Spleen (tissue), 11 donors: ENCODE measurements at regions not wholly inside any gene's neighbourhood (a gene's known extent, or its start where the extent isn't known, plus 50 kb on each side); places are given as distances from the start of the nearest gene placed in this dataset.

ENCODE experiments used
- DNase-seq: peaks from one replicate; pipeline ENCODE4 v3.0.0-alpha.2; 2020
- H3K27ac ChIP-seq, 8 donors: fragments of 200-600 bp; sonication (generic) in 7 of 8; 1 replicate in 4 of 8; 2 replicates in 4 of 8; pipeline versions ENCODE4 v1.5.0 to v1.8.0; 2016 to 2021; ENCODE audit warnings: inconsistent platforms in 4 of 8, mild to moderate bottlenecking in 4 of 8, moderate library complexity in 1 of 8
- H3K27me3 ChIP-seq, 7 donors: fragments of 200-600 bp; sonication (generic) in 6 of 7; replicated peaks in 1 of 7; 1 replicate in 4 of 7; 2 replicates in 3 of 7; pipeline versions ENCODE4 v1.5.0 to v1.8.0; 2016 to 2021; ENCODE audit warnings: inconsistent platforms in 3 of 7, mild to moderate bottlenecking in 1 of 7
- H3K36me3 ChIP-seq, 6 donors: fragments of 200-600 bp; sonication (generic) in 5 of 6; 1 replicate in 4 of 6; 2 replicates in 2 of 6; pipeline versions ENCODE4 v1.5.0 to v1.8.0; 2016 to 2021; ENCODE audit warnings: inconsistent platforms in 2 of 6
- H3K4me1 ChIP-seq, 6 donors: fragments of 200-600 bp; sonication (generic) in 5 of 6; 1 replicate in 3 of 6; 2 replicates in 3 of 6; pipeline versions ENCODE4 v1.5.0 to v1.8.0; 2016 to 2021; ENCODE audit warnings: inconsistent platforms in 3 of 6
- H3K4me3 ChIP-seq, 8 donors: fragments of 200-600 bp; sonication (generic) in 7 of 8; 1 replicate in 4 of 8; 2 replicates in 4 of 8; pipeline versions ENCODE4 v1.5.0 to v1.8.0; 2016 to 2021; ENCODE audit warnings: inconsistent platforms in 4 of 8, mild to moderate bottlenecking in 4 of 8, moderate library complexity in 2 of 8
- H3K9me3 ChIP-seq, 8 donors: fragments of 200-600 bp; sonication (generic) in 7 of 8; 1 replicate in 4 of 8; 2 replicates in 4 of 8; pipeline versions ENCODE4 v1.5.0 to v1.8.0; 2016 to 2021; ENCODE audit warnings: inconsistent platforms in 4 of 8
- POLR2A ChIP-seq, 3 donors: fragments of 450-650 bp; IDR thresholded peaks; one replicate each; pipeline ENCODE4 v1.5.1; 2017; ENCODE audit warnings: antibody characterized with exemption in 3 of 3, mild to moderate bottlenecking in 1 of 3
- POLR2AphosphoS5 ChIP-seq, 3 donors: sonication (generic); formaldehyde crosslinking; IDR thresholded peaks; one replicate each; pipeline ENCODE4 v1.5.1; 2017; ENCODE audit warnings: antibody characterized with exemption in 3 of 3
- WGBS, 5 donors: extraction: QIAGEN DNeasy Blood & Tissue Kit in 3 of 5; methylation state at CpG; one replicate each; pipeline versions ENCODE4 v1.1.5 to v1.1.7; 2013 to 2018; 5-methylcytosine and 5-hydroxymethylcytosine counted together
- intact Hi-C: fragments of 100-400 bp; cut with DNase I; formaldehyde crosslinking; loops from one replicate; pipeline ENCODE4 v1.15.0; 2023; ENCODE audit warnings: low total_unique reads
- TF ChIP-seq, protein P1 (sequence below), 11 experiments: fragments of 200-600 bp in 7 of 11; fragments of 450-650 bp in 4 of 11; sonication (generic) in 4 of 11; IDR thresholded peaks in 8 of 11; conservative IDR thresholded peaks in 3 of 11; 1 replicate in 7 of 11; 2 replicates in 4 of 11; pipeline versions ENCODE4 v1.4.0 to v1.8.0; 2016 to 2021; ENCODE audit warnings: antibody characterized with exemption in 11 of 11, inconsistent platforms in 4 of 11, mild to moderate bottlenecking in 1 of 11
- donor health status: healthy with polysubstance abuse.
- donor health status: DM: no; HTN: no; CAD: no; lungs with moderate emphysema.
- donor health status: DM: no; HTN: no; CAD: no.
- donor health status: Bipolar disorder and iron deficiency.
- donor health status: healthy.
- donor health status: DM: no; HTN: no; CAD: no.
- donor health status: DM: yes; HTN: yes; CAD: no.

GRCh38 chr2:107068069-107068916, 182.3 kb upstream of the ST6GAL2 start:
- WGBS, 5 donors: 80 to 85% (median 82%) methylated on average over 11 of the region's 11 CpGs
- Histone ChIP-seq H3K27ac (no peak overlapping the region), H3K4me1 (no peaks in the 10 kb centered on the region), H3K36me3 (no peaks in the 10 kb centered on the region), H3K27me3 (no peaks in the 10 kb centered on the region), H3K9me3 (no peaks in the 10 kb centered on the region), H3K4me3 (no peak overlapping the region)
- TF ChIP-seq POLR2AphosphoS5 (IDR thresholded peaks at IDR 0.05) (no peak), POLR2A (IDR thresholded peaks at IDR 0.05) (no peak)
- TF ChIP-seq, protein P1, sequence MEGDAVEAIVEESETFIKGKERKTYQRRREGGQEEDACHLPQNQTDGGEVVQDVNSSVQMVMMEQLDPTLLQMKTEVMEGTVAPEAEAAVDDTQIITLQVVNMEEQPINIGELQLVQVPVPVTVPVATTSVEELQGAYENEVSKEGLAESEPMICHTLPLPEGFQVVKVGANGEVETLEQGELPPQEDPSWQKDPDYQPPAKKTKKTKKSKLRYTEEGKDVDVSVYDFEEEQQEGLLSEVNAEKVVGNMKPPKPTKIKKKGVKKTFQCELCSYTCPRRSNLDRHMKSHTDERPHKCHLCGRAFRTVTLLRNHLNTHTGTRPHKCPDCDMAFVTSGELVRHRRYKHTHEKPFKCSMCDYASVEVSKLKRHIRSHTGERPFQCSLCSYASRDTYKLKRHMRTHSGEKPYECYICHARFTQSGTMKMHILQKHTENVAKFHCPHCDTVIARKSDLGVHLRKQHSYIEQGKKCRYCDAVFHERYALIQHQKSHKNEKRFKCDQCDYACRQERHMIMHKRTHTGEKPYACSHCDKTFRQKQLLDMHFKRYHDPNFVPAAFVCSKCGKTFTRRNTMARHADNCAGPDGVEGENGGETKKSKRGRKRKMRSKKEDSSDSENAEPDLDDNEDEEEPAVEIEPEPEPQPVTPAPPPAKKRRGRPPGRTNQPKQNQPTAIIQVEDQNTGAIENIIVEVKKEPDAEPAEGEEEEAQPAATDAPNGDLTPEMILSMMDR (IDR thresholded peaks at IDR 0.05 in 8 of 11, conservative IDR thresholded peaks at IDR 0.05 in 3 of 11): no peak
- intact Hi-C loops: no loop called here
- no peak for DNase-seq

DNA sequence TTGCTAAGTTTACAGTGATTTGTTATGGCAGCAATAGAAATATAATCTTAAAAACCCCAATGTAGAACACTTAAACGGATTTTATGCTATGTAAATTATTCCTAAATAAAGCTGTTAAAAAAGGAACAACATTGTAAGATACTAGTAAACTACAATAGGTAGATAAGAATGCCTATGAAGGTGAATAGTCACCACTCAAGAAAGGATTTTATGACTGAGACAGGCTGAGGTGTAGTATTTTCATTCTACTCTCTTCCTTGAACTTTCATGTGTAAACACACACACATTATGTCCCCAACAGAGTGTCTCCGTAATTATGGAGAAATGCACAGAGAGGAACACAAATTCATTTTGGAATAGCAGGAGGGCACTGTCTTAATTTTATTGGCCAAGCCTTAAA, 183.9 kb upstream of the ST6GAL2 start:
- Histone ChIP-seq H3K9me3 (no peaks in the 10 kb centered on the region), H3K4me1 (no peaks in the 10 kb centered on the region), H3K27me3 (no peaks in the 10 kb centered on the region), H3K36me3 (no peaks in the 10 kb centered on the region), H3K4me3 (no peak overlapping the region), H3K27ac (no peak overlapping the region)
- 74 to 87% (median 77%) methylated on average over 2 of the region's 2 CpGs for WGBS, 5 donors
- DNase-seq: no peak
- TF ChIP-seq POLR2A (IDR thresholded peaks at IDR 0.05): no peak
- TF ChIP-seq, protein P1 (IDR thresholded peaks at IDR 0.05 in 8 of 11, conservative IDR thresholded peaks at IDR 0.05 in 3 of 11): no peak
- no peak for TF ChIP-seq POLR2AphosphoS5 (IDR thresholded peaks at IDR 0.05)
- intact Hi-C loops: no loop called here

GRCh38 chr2:107072150-107072940, 186.4 kb upstream of the ST6GAL2 start:
- TF ChIP-seq, protein P1 (IDR thresholded peaks at IDR 0.05 in 8 of 11, conservative IDR thresholded peaks at IDR 0.05 in 3 of 11): no peak
- TF ChIP-seq POLR2A (IDR thresholded peaks at IDR 0.05) (no peak), POLR2AphosphoS5 (IDR thresholded peaks at IDR 0.05) (no peak)
- no peaks in the 10 kb centered on the region for H3K4me1 ChIP-seq
- no peaks in the 10 kb centered on the region for H3K9me3 ChIP-seq
- intact Hi-C loops: no loop called here
- no peaks in the 10 kb centered on the region for H3K27me3 ChIP-seq
- no peak overlapping the region for H3K27ac ChIP-seq
- H3K36me3 ChIP-seq: no peaks in the 10 kb centered on the region
- WGBS, 5 donors: 24 to 29% (median 27%) methylated on average over 6 of the region's 6 CpGs
- H3K4me3 ChIP-seq: no peak overlapping the region
- DNase-seq: no peak

DNA sequence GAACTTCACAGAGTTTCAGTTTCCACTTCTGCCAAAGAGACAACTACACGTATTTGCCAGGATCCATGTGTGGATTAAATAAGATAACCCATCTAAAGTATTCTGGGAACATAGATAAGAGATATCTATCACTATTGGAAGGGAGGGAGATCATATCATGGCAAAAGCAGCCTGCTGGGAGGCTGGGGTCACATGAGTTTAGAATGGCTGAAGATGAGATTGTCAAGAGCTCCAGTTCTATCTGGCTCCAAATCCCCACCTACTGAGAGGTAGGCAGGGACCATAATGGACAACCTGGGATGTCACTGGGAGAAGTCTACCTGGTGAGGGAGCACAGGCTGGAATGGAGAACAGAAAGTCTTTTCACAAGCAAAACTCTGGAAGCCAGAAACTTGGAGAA, 192.6 kb upstream of the ST6GAL2 start:
- H3K27me3 ChIP-seq: no peaks in the 10 kb centered on the region
- WGBS, 5 donors: 57 to 83% (median 74%) methylated on average over 1 of the region's 1 CpG
- no peak for DNase-seq
- TF ChIP-seq, protein P1 (IDR thresholded peaks at IDR 0.05 in 8 of 11, conservative IDR thresholded peaks at IDR 0.05 in 3 of 11): no peak
- no peak for TF ChIP-seq POLR2A (IDR thresholded peaks at IDR 0.05)
- no peak for TF ChIP-seq POLR2AphosphoS5 (IDR thresholded peaks at IDR 0.05)
- H3K4me1 ChIP-seq: no peaks in the 10 kb centered on the region
- no peaks in the 10 kb centered on the region for H3K9me3 ChIP-seq
- H3K27ac ChIP-seq: no peak overlapping the region
- H3K36me3 ChIP-seq: no peaks in the 10 kb centered on the region
- intact Hi-C loops: no loop called here
- no peak overlapping the region for H3K4me3 ChIP-seq
